PC-3 (cell line): ENCODE measurements at regions not wholly inside any gene's neighbourhood (a gene's known extent, or its start where the extent isn't known, plus 50 kb on each side); places are given as distances from the start of the nearest gene placed in this dataset.

Source experiments
- ATAC-seq: fragments of 200-7000 bp; cut with Tn5 transposase; 2 replicates; pipeline ENCODE4 v1.9.1; 2020; ENCODE audit warnings: mild to moderate bottlenecking, moderate library complexity
- BruUV-seq: library from RNA; stranded (reverse); fragments of 400-500 nt; replicated peaks from 2 replicates; lab custom pipeline; 2021; lab: Mats Ljungman, UMichigan
- CTCF ChIA-PET: fragments of 300-600 bp; sonication (Branson Sonifier 250); formaldehyde crosslinking; loops from one replicate; lab custom pipeline; 2022; ENCODE audit warnings: antibody characterized with exemption; lab: Charles Lee
- POLR2A ChIA-PET: fragments of 300-600 bp; sonication (Branson Sonifier 250); formaldehyde crosslinking; loops from one replicate; lab custom pipeline; 2022; ENCODE audit warnings: antibody characterized with exemption; ENCODE audit not compliant: unreplicated experiment; lab: Charles Lee
- DNase-seq: peaks from one replicate; pipeline ENCODE4 v3.0.0-alpha.2; 2015
- H2AFZ ChIP-seq: fragments of 300-600 bp; sonication (generic); 2 replicates; pipeline ENCODE4 v1.6.0; 2016; ENCODE audit warnings: antibody characterized with exemption, low read length
- H3F3A ChIP-seq: fragments of 300-600 bp; sonication (generic); one replicate; pipeline ENCODE4 v1.6.0; 2017; ENCODE audit warnings: antibody characterized with exemption, low read length, control low read depth, mild to moderate bottlenecking; ENCODE audit not compliant: unreplicated experiment
- H3K27ac ChIP-seq: fragments of 300-600 bp; sonication (generic); 2 replicates; pipeline ENCODE4 v1.5.1; 2016; ENCODE audit warnings: mild to moderate bottlenecking, low read length
- H3K27me3 ChIP-seq: fragments of 300-600 bp; sonication (generic); 2 replicates; pipeline ENCODE4 v1.6.1; 2016; ENCODE audit warnings: low read length, mixed read lengths
- H3K36me3 ChIP-seq: fragments of 300-600 bp; sonication (generic); 2 replicates; pipeline ENCODE4 v1.6.1; 2016; ENCODE audit warnings: low read depth, mixed run types, low read length, mixed read lengths
- H3K4me1 ChIP-seq: fragments of 300-600 bp; sonication (generic); 2 replicates; pipeline ENCODE4 v1.5.1; 2016; ENCODE audit warnings: low read length; ENCODE audit not compliant: insufficient read depth
- H3K4me2 ChIP-seq: fragments of 300-600 bp; sonication (generic); 2 replicates; pipeline ENCODE4 v1.6.0; 2016; ENCODE audit warnings: low read length
- H3K4me3 ChIP-seq: fragments of 300-600 bp; sonication (generic); 2 replicates; pipeline ENCODE4 v1.5.1; 2016; ENCODE audit warnings: mild to moderate bottlenecking, low read length, mixed read lengths
- H3K79me2 ChIP-seq: fragments of 300-600 bp; sonication (generic); 2 replicates; pipeline ENCODE4 v1.6.1; 2017; ENCODE audit warnings: low read length, mixed read lengths
- H3K9ac ChIP-seq: fragments of 300-600 bp; sonication (generic); 2 replicates; pipeline ENCODE4 v1.6.0; 2016; ENCODE audit warnings: mild to moderate bottlenecking, low read length
- H3K9me2 ChIP-seq: fragments of 300-600 bp; sonication (generic); replicated peaks from 2 replicates; pipeline ENCODE4 v1.6.1; 2016; ENCODE audit warnings: mixed run types, low read length, mixed read lengths
- H3K9me3 ChIP-seq: fragments of 300-600 bp; sonication (generic); 2 replicates; pipeline ENCODE4 v1.6.1; 2016; ENCODE audit warnings: low read length, mixed read lengths
- H4K20me1 ChIP-seq: fragments of 300-600 bp; sonication (generic); 2 replicates; pipeline ENCODE4 v1.6.1; 2016; ENCODE audit warnings: low read length, mixed read lengths
- EZH2 ChIP-seq: fragments of 300-600 bp; sonication (generic); IDR thresholded peaks from one replicate; pipeline ENCODE4 v1.6.1; 2017; ENCODE audit warnings: antibody characterized with exemption, mild to moderate bottlenecking, low read length; ENCODE audit not compliant: unreplicated experiment
- EZH2phosphoT487 ChIP-seq: fragments of 300-600 bp; sonication (generic); IDR thresholded peaks from 2 replicates; pipeline ENCODE4 v1.6.1; 2018; ENCODE audit warnings: mild to moderate bottlenecking, antibody characterized with exemption, low read length, borderline replicate concordance
- intact Hi-C: fragments of 100-400 bp; cut with micrococcal nuclease; formaldehyde crosslinking; loops from 2 replicates; pipeline ENCODE4 v1.9.0; 2023
- TF ChIP-seq, protein P1 (sequence below): fragments of 300-600 bp; sonication (generic); conservative IDR thresholded peaks from 2 replicates; pipeline ENCODE4 v1.5.1; 2017; ENCODE audit warnings: antibody characterized with exemption, low read depth, mild to moderate bottlenecking, low read length

DNA sequence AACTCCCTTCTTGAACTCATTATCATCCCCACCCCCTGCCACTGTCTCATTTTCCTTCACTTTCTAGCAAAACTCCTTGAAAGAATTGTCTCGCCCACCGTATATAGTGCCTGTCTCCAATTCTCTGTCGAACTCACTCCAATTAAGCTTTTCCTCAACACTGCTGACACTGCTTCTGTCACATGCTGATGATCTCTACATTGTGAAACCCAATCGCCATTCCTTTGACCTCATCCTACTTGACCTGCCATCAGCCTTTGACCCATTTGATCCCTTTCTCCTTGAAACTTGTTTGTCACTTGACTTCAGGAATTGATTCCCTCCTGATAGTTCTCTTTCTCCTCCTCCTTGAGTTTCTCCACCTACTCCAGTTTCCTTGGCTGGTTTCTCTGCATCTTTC is 54.8 kb downstream of the CCDC71L start:
- DNase-seq (no peak), ATAC-seq (no peak)
- Histone ChIP-seq H3K4me2 (no peak overlapping the region), H3K27me3 (no peaks in the 10 kb centered on the region), H3K27ac (no peak overlapping the region), H3K9me2 (no peaks in the 10 kb centered on the region), H3K9me3 (no peaks in the 10 kb centered on the region), H3K79me2 (no peaks in the 10 kb centered on the region), H3K4me3 (no peak overlapping the region), H3K36me3 (no peaks in the 10 kb centered on the region), H3K4me1 (peaks cover 17% of the 10 kb centered on the region), H2AFZ (no peak overlapping the region), H4K20me1 (no peaks in the 10 kb centered on the region), H3F3A (no peaks in the 10 kb centered on the region), H3K9ac (no peak overlapping the region)
- intact Hi-C loops: no loop called here
- POLR2A ChIA-PET: no interaction called here
- CTCF ChIA-PET: no interaction called here
- no TSS peak for BruUV-seq
- TF ChIP-seq EZH2phosphoT487: no peak
- no peak for TF ChIP-seq EZH2
- TF ChIP-seq, protein P1, sequence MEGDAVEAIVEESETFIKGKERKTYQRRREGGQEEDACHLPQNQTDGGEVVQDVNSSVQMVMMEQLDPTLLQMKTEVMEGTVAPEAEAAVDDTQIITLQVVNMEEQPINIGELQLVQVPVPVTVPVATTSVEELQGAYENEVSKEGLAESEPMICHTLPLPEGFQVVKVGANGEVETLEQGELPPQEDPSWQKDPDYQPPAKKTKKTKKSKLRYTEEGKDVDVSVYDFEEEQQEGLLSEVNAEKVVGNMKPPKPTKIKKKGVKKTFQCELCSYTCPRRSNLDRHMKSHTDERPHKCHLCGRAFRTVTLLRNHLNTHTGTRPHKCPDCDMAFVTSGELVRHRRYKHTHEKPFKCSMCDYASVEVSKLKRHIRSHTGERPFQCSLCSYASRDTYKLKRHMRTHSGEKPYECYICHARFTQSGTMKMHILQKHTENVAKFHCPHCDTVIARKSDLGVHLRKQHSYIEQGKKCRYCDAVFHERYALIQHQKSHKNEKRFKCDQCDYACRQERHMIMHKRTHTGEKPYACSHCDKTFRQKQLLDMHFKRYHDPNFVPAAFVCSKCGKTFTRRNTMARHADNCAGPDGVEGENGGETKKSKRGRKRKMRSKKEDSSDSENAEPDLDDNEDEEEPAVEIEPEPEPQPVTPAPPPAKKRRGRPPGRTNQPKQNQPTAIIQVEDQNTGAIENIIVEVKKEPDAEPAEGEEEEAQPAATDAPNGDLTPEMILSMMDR: no peak

DNA sequence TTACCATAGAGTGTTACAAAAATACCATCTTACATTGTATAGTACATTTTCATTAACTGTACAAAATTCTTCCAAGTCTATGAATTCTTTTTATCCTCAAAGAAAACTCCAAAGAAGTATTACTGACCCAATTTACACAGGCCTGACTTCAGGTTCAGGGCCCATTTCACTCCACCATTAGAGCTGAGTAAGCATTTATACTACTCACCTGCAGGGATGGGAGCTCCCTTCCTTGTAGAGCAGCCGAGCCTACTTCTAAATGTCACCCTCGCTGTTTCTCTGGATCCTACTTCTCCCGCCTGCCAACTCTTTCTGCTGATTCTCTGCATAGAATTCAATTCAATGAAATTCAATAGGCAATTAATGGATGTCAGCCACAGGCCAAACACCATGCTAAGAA is 56.0 kb downstream of the CCDC71L start:
- no peak overlapping the region for H3K4me2 ChIP-seq
- peaks cover 10% of the 10 kb centered on the region for H3K4me1 ChIP-seq
- no peak overlapping the region for H3K27ac ChIP-seq
- ChIA-PET CTCF (no interaction called here), POLR2A (no interaction called here)
- ATAC-seq (no peak), DNase-seq (no peak)
- no peaks in the 10 kb centered on the region for H3K36me3 ChIP-seq
- TF ChIP-seq EZH2 (no peak), EZH2phosphoT487 (no peak)
- TF ChIP-seq, protein P1: no peak
- no peaks in the 10 kb centered on the region for H3K9me2 ChIP-seq
- BruUV-seq: no TSS peak
- H3K9me3 ChIP-seq: no peaks in the 10 kb centered on the region
- no peak overlapping the region for H3K4me3 ChIP-seq
- no peaks in the 10 kb centered on the region for H4K20me1 ChIP-seq
- no peaks in the 10 kb centered on the region for H3K79me2 ChIP-seq
- no peaks in the 10 kb centered on the region for H3K27me3 ChIP-seq
- no peaks in the 10 kb centered on the region for H3F3A ChIP-seq
- intact Hi-C loops: no loop called here
- H3K9ac ChIP-seq: no peak overlapping the region
- no peak overlapping the region for H2AFZ ChIP-seq

DNA sequence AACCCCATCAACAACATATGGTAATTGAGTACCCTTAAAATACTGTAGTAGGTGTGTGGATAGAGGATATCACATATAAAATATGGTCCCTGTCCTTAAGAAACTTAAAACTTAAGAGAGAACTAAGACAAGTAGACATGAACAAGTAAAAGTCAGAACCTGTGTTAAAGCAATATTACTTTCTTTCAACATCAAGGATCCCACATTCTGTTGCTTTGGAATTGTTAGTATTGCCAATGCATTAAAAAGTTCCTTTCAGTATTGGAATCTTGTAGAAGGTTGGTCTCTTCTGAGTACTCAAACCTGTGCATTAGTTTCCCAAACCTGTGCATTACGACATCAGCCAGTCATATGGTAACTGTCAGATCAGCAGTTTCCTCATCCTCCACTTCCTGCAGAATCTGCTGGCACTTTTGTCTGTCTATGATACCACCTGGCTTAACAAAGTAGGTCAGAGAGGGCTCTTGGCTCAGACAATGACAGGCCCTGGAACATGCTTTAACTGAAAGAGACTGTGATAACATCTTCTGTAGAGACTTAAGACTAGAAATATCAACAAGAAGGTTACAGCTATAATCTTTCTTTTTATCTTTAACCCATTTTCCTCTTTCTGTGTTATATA is 56.5 kb downstream of the CCDC71L start:
- no peak overlapping the region for H3K9ac ChIP-seq
- no peaks in the 10 kb centered on the region for H3K27me3 ChIP-seq
- H3K79me2 ChIP-seq: no peaks in the 10 kb centered on the region
- TF ChIP-seq, protein P1: no peak
- TF ChIP-seq EZH2: no peak
- no peak for TF ChIP-seq EZH2phosphoT487
- no peaks in the 10 kb centered on the region for H3F3A ChIP-seq
- no peak overlapping the region for H3K27ac ChIP-seq
- H3K4me2 ChIP-seq: no peak overlapping the region
- CTCF ChIA-PET: no interaction called here
- no peaks in the 10 kb centered on the region for H3K9me3 ChIP-seq
- no TSS peak for BruUV-seq
- intact Hi-C loops: no loop called here
- H3K4me3 ChIP-seq: no peak overlapping the region
- H2AFZ ChIP-seq: no peak overlapping the region
- H3K36me3 ChIP-seq: no peaks in the 10 kb centered on the region
- peaks cover 10% of the 10 kb centered on the region for H3K4me1 ChIP-seq
- no peak for ATAC-seq
- H3K9me2 ChIP-seq: no peaks in the 10 kb centered on the region
- H4K20me1 ChIP-seq: no peaks in the 10 kb centered on the region
- POLR2A ChIA-PET: no interaction called here
- DNase-seq: no peak
